Nephron (organoid): ENCODE measurements at regions not wholly inside any gene's neighbourhood (a gene's known extent, or its start where the extent isn't known, plus 50 kb on each side); places are given as distances from the start of the nearest gene placed in this dataset.

Experiments used
- H3K27ac Mint-ChIP-seq, 3 experiments: 2 replicates each; pipeline ENCODE4 v1.8.0; 2020; ENCODE audit warnings: mixed read lengths in 3 of 3, mild to moderate bottlenecking in 2 of 3, moderate library complexity in 1 of 3
- H3K27me3 Mint-ChIP-seq: 2 replicates; pipeline ENCODE4 v1.8.0; 2021; ENCODE audit warnings: low read depth, mild to moderate bottlenecking, moderate library complexity, mixed read lengths
- H3K36me3 Mint-ChIP-seq: 2 replicates; pipeline ENCODE4 v1.8.0; 2020; ENCODE audit warnings: low read depth, mixed read lengths
- H3K4me1 Mint-ChIP-seq: 2 replicates; pipeline ENCODE4 v1.8.0; 2020; ENCODE audit warnings: mixed read lengths
- H3K4me3 Mint-ChIP-seq, 3 experiments: 2 replicates each; pipeline ENCODE4 v1.8.0; 2020; ENCODE audit warnings: mild to moderate bottlenecking in 3 of 3, mixed read lengths in 3 of 3, moderate library complexity in 2 of 3
- H3K9me3 Mint-ChIP-seq: 2 replicates; pipeline ENCODE4 v1.8.0; 2020; ENCODE audit warnings: mixed read lengths
- CTCF ChIP-seq, 3 experiments: fragments of 200-600 bp; sonication (generic); IDR thresholded peaks; one replicate each; pipeline ENCODE4 v1.5.0; 2021; ENCODE audit warnings: antibody characterized with exemption in 3 of 3; ENCODE audit not compliant: unreplicated experiment in 3 of 3

- H3K9me3 Mint-ChIP-seq: no peaks in the 10 kb centered on the region
- peaks cover 14% of the 10 kb centered on the region for H3K4me1 Mint-ChIP-seq
- TF ChIP-seq CTCF (IDR thresholded peaks at IDR 0.05; ENCODE audit: unreplicated experiment in 3 of 3): no peak
- no peak overlapping the region for H3K4me3 Mint-ChIP-seq
- H3K36me3 Mint-ChIP-seq: no peaks in the 10 kb centered on the region
- peak overlapping the region in 2 of 3 experiments; percentile 30 to 60 for H3K27ac Mint-ChIP-seq
- H3K27me3 Mint-ChIP-seq: no peaks in the 10 kb centered on the region
Observed at GRCh38 chr15:35136321-35137189, 51.5 kb upstream of the NANOGP8 start.
